Sigmoid colon (tissue), 6 donors: ENCODE measurements at regions not wholly inside any gene's neighbourhood (a gene's known extent, or its start where the extent isn't known, plus 50 kb on each side); places are given as distances from the start of the nearest gene placed in this dataset.
"Not testable (repeated sequence)": the region's sequence is repeated elsewhere in the genome, so short reads cannot be mapped to it uniquely, and the experiment has no call there.

Experiments
- DNase-seq: peaks from one replicate; pipeline ENCODE4 v3.0.0-alpha.2; 2019
- H3K27ac ChIP-seq, 4 donors: fragments of 200-600 bp; sonication (generic); one replicate each; pipeline ENCODE4 v1.5.1; 2016 to 2019; ENCODE audit warnings: mild to moderate bottlenecking in 1 of 4
- H3K27me3 ChIP-seq, 3 donors: fragments of 200-600 bp; sonication (generic); one replicate each; pipeline ENCODE4 v1.5.1; 2019; ENCODE audit warnings: mild to moderate bottlenecking in 1 of 3
- H3K36me3 ChIP-seq, 4 donors: fragments of 200-600 bp; sonication (generic); one replicate each; pipeline ENCODE4 v1.5.1; 2016 to 2019
- H3K4me1 ChIP-seq, 4 donors: fragments of 200-600 bp; sonication (generic); one replicate each; pipeline ENCODE4 v1.5.1; 2017 to 2019
- H3K4me3 ChIP-seq, 4 donors: fragments of 200-600 bp; sonication (generic); one replicate each; pipeline ENCODE4 v1.5.1; 2017 to 2019; ENCODE audit warnings: mild to moderate bottlenecking in 2 of 4, moderate library complexity in 1 of 4
- H3K9me3 ChIP-seq, 4 donors: fragments of 200-600 bp in 3 of 4; sonication (generic) in 3 of 4; one replicate each; pipeline versions ENCODE4 v1.5.1 to v1.6.1; 2013 to 2019
- CTCF ChIP-seq, 4 experiments: fragments of 450-650 bp in 3 of 4; fragments of 200-600 bp in 1 of 4; IDR thresholded peaks; one replicate each; pipeline ENCODE4 v1.5.1; 2016 to 2019; ENCODE audit warnings: antibody characterized with exemption in 4 of 4, mild to moderate bottlenecking in 3 of 4, moderate library complexity in 2 of 4
- EP300 ChIP-seq, 4 donors: sonication (generic); formaldehyde crosslinking; IDR thresholded peaks; one replicate each; pipeline ENCODE4 v1.6.1; 2017; ENCODE audit warnings: antibody characterized with exemption in 4 of 4
- POLR2A ChIP-seq, 2 donors: fragments of 450-650 bp; IDR thresholded peaks; one replicate each; pipeline ENCODE4 v1.6.1; 2016; ENCODE audit warnings: antibody characterized with exemption in 2 of 2, mild to moderate bottlenecking in 2 of 2, moderate library complexity in 2 of 2
- POLR2AphosphoS5 ChIP-seq, 4 donors: sonication (generic); formaldehyde crosslinking; IDR thresholded peaks; one replicate each; pipeline ENCODE4 v1.6.1; 2017; ENCODE audit warnings: antibody characterized with exemption in 4 of 4
- WGBS, 2 donors: extraction: QIAGEN DNeasy Blood & Tissue Kit; methylation state at CpG; one replicate each; pipeline ENCODE4 v1.1.7; 2013; 5-methylcytosine and 5-hydroxymethylcytosine counted together
- intact Hi-C: fragments of 100-400 bp; cut with DNase I; formaldehyde crosslinking; loops from one replicate; pipeline ENCODE4 v1.15.1; 2023
- donor health status: healthy with polysubstance abuse.
- donor health status: healthy.

GRCh38 chr20:4431446-4431845, 182.4 kb upstream of the ADRA1D start:
- H3K27me3 ChIP-seq, result no peaks in the 10 kb centered on the region
- WGBS, 2 donors, result 71 to 81% methylated on average over 2 of the region's 2 CpGs
- no peak for DNase-seq
- H3K27ac ChIP-seq, result no peak overlapping the region
- intact Hi-C loops, result no loop called here
- H3K4me1 ChIP-seq, result peaks cover 0 to 6% (median 0%) of the 10 kb centered on the region in 4 donors
- no peaks in the 10 kb centered on the region for H3K9me3 ChIP-seq
- no peaks in the 10 kb centered on the region for H3K36me3 ChIP-seq
- H3K4me3 ChIP-seq, result no peak overlapping the region
- TF ChIP-seq CTCF (IDR thresholded peaks at IDR 0.05) (no peak), EP300 (IDR thresholded peaks at IDR 0.05) (no peak), POLR2AphosphoS5 (IDR thresholded peaks at IDR 0.05) (no peak), POLR2A (IDR thresholded peaks at IDR 0.05) (no peak)

- H3K4me1 ChIP-seq, H3K27ac ChIP-seq, DNase-seq, H3K9me3 ChIP-seq, H3K27me3 ChIP-seq, H3K36me3 ChIP-seq, intact Hi-C loops, H3K4me3 ChIP-seq: not testable (repeated sequence)
- WGBS, 2 donors, result 85 to 92% methylated on average over 11 of the region's 11 CpGs
Observed at GRCh38 chr20:4430826-4431225, 181.7 kb upstream of the ADRA1D start.

- Histone ChIP-seq H3K27ac (no peak overlapping the region), H3K9me3 (no peaks in the 10 kb centered on the region), H3K36me3 (no peaks in the 10 kb centered on the region), H3K4me3 (no peak overlapping the region), H3K4me1 (no peaks in the 10 kb centered on the region), H3K27me3 (no peaks in the 10 kb centered on the region)
- TF ChIP-seq CTCF (IDR thresholded peaks at IDR 0.05) (no peak), POLR2A (IDR thresholded peaks at IDR 0.05) (no peak), EP300 (IDR thresholded peaks at IDR 0.05) (no peak), POLR2AphosphoS5 (IDR thresholded peaks at IDR 0.05) (no peak)
- intact Hi-C loops, result no loop called here
- no peak for DNase-seq
- 75 to 81% methylated on average over 4 of the region's 4 CpGs for WGBS, 2 donors
Observed at GRCh38 chr20:4427940-4428586, 179.0 kb upstream of the ADRA1D start.

- no peak for DNase-seq
- no peaks in the 10 kb centered on the region for H3K36me3 ChIP-seq
- H3K27me3 ChIP-seq, result no peaks in the 10 kb centered on the region
- TF ChIP-seq POLR2A (IDR thresholded peaks at IDR 0.05) (no peak), EP300 (IDR thresholded peaks at IDR 0.05) (no peak), POLR2AphosphoS5 (IDR thresholded peaks at IDR 0.05) (no peak), CTCF (IDR thresholded peaks at IDR 0.05) (no peak)
- H3K27ac ChIP-seq, result no peak overlapping the region
- no peaks in the 10 kb centered on the region for H3K4me1 ChIP-seq
- intact Hi-C loops, result no loop called here
- no peak overlapping the region for H3K4me3 ChIP-seq
- WGBS, 2 donors, result 72 to 76% methylated on average over 4 of the region's 4 CpGs
- H3K9me3 ChIP-seq, result no peaks in the 10 kb centered on the region
Observed at GRCh38 chr20:4418141-4418540, 169.1 kb upstream of the ADRA1D start.

GRCh38 chr20:4415281-4415680, 166.2 kb upstream of the ADRA1D start:
- no peak overlapping the region for H3K27ac ChIP-seq
- H3K4me3 ChIP-seq, result no peak overlapping the region
- no peaks in the 10 kb centered on the region for H3K27me3 ChIP-seq
- no peaks in the 10 kb centered on the region for H3K4me1 ChIP-seq
- 54 to 70% methylated on average over 5 of the region's 5 CpGs for WGBS, 2 donors
- no peak for TF ChIP-seq POLR2AphosphoS5 (IDR thresholded peaks at IDR 0.05)
- TF ChIP-seq EP300 (IDR thresholded peaks at IDR 0.05), result no peak
- no peak for TF ChIP-seq POLR2A (IDR thresholded peaks at IDR 0.05)
- no peak for TF ChIP-seq CTCF (IDR thresholded peaks at IDR 0.05)
- no peaks in the 10 kb centered on the region for H3K36me3 ChIP-seq
- no peaks in the 10 kb centered on the region for H3K9me3 ChIP-seq
- no peak for DNase-seq
- intact Hi-C loops, result no loop called here
